Panc1 (cell line): ENCODE measurements at regions not wholly inside any gene's neighbourhood (a gene's known extent, or its start where the extent isn't known, plus 50 kb on each side); places are given as distances from the start of the nearest gene placed in this dataset.

Experiments
- ATAC-seq: fragments of 200-7000 bp; cut with Tn5 transposase; 2 replicates; pipeline ENCODE4 v1.9.1; 2020; ENCODE audit warnings: mild to moderate bottlenecking, moderate library complexity
- BruUV-seq: library from RNA; stranded (reverse); fragments of 400-500 nt; replicated peaks from 2 replicates; lab custom pipeline; 2021; lab: Mats Ljungman, UMichigan
- CTCF ChIA-PET: fragments of 300-600 bp; sonication (Branson Sonifier 250); formaldehyde crosslinking; loops from one replicate; lab custom pipeline; 2022; ENCODE audit warnings: antibody characterized with exemption; lab: Charles Lee
- POLR2A ChIA-PET: fragments of 300-600 bp; sonication (Branson Sonifier 250); formaldehyde crosslinking; loops from one replicate; lab custom pipeline; 2022; ENCODE audit warnings: antibody characterized with exemption; lab: Charles Lee
- DNase-seq: peaks from one replicate; pipeline ENCODE4 v3.0.0-alpha.2; 2010; ENCODE audit warnings: low read depth, low spot score
- H3K27ac ChIP-seq: 2 replicates; pipeline ENCODE4 v1.5.1; 2011; ENCODE audit warnings: mild to moderate bottlenecking, low read length, inconsistent platforms
- H3K27me3 ChIP-seq: fragments of 200-500 bp; sonication (Bioruptor generic); 2 replicates; pipeline ENCODE4 v1.6.0; 2014; ENCODE audit warnings: low read length, inconsistent platforms; ENCODE audit not compliant: control insufficient read depth, insufficient read depth
- H3K36me3 ChIP-seq: fragments of 200-500 bp; sonication (Bioruptor generic); 2 replicates; pipeline ENCODE4 v1.5.1; 2014; ENCODE audit warnings: inconsistent platforms, mild to moderate bottlenecking, low read length, moderate library complexity; ENCODE audit not compliant: control insufficient read depth, insufficient read depth
- H3K4me1 ChIP-seq: 2 replicates; pipeline ENCODE4 v1.5.1; 2011; ENCODE audit warnings: inconsistent platforms, mild to moderate bottlenecking, low read length, moderate library complexity; ENCODE audit not compliant: control insufficient read depth, insufficient read depth
- H3K4me3 ChIP-seq, 2 experiments: 2 replicates each; pipeline ENCODE4 v1.5.1; 2011 to 2012; ENCODE audit warnings: low read depth in 2 of 2, low read length in 2 of 2, mild to moderate bottlenecking in 2 of 2, inconsistent platforms in 1 of 2, moderate library complexity in 1 of 2
- H3K9me3 ChIP-seq: fragments of 200-500 bp; sonication (Bioruptor generic); 2 replicates; pipeline ENCODE4 v1.5.1; 2014; ENCODE audit warnings: low read depth, mild to moderate bottlenecking, inconsistent platforms, low read length, moderate library complexity; ENCODE audit not compliant: control insufficient read depth, insufficient read depth
- POLR2AphosphoS5 ChIP-seq: IDR thresholded peaks from 2 replicates; pipeline ENCODE4 v1.6.1; 2012; ENCODE audit warnings: mild to moderate bottlenecking, low read depth, low read length, moderate library complexity
- SIN3A ChIP-seq: IDR thresholded peaks from 2 replicates; pipeline ENCODE4 v1.6.1; 2012; ENCODE audit warnings: low read depth, mild to moderate bottlenecking, low read length, moderate library complexity, borderline replicate concordance; ENCODE audit not compliant: insufficient read depth
- TCF7L2 ChIP-seq: IDR thresholded peaks from 2 replicates; pipeline ENCODE4 v1.6.1; 2011; ENCODE audit warnings: mild to moderate bottlenecking, low read depth, low read length, inconsistent platforms
- in situ Hi-C: cut with HindIII; loops from 2 replicates; pipeline ENCODE4 v1.10.0; 2016; ENCODE audit warnings: low sequenced_read_pairs, low pct_unique_long_range_greater_than_20kb
- intact Hi-C: fragments of 100-400 bp; cut with micrococcal nuclease; formaldehyde crosslinking; loops from one replicate; pipeline ENCODE4 v1.10.0; 2022; ENCODE audit not compliant: unreplicated experiment
- TF ChIP-seq, protein P1 (sequence below): fragments of 450-650 bp; IDR thresholded peaks from 2 replicates; pipeline ENCODE4 v1.5.1; 2017; ENCODE audit warnings: mild to moderate bottlenecking
- TF ChIP-seq, protein P2 (sequence below), 2 experiments: IDR thresholded peaks; 2 replicates each; pipeline ENCODE4 v1.6.1; 2011 to 2012; ENCODE audit warnings: low read depth in 2 of 2, control low read depth in 1 of 2, low read length in 1 of 2, mild to moderate bottlenecking in 1 of 2, moderate library complexity in 1 of 2; ENCODE audit not compliant: insufficient read depth in 1 of 2

DNA sequence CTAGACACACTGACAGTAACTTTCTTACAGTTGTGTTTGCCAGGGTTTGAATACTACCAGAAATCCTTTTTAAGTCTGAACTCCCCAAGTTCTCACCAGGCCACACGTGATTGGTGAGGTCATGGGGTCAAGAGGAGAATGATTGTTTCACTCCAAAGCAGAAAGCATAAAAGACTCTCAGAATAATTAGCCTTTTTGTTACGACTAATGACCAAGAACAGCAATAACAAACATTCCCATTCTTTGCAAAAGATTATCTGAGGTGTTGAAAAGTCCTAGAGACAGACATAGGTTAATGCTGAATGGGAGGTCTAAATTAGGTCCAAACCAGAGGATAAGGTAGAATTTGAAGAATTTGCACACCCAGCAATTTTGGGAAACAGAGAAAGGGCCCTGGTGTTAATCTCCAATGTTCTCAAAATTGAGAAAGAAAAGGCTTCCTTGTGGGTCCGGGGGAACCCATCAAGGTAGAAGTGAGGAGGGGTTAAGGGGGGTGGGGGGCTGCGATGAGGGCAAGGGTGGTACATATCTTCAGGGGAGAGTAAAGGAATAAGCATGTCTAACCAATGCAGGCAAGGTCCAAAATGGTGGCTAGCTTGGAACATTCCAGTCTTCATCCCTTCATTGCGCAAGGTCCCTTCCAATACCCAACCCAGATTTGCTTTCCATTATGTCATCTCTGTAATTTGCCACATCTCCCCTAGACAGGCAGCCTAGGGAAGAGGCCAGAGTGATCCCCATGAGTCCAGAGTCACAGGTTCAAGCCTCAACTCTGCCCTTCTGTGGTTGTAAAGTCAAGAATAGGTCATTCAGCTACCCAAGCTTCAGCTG is 74.6 kb upstream of the NFIA start:
- intact Hi-C loops = no loop called here
- H3K9me3 ChIP-seq = no peaks in the 10 kb centered on the region
- no peaks in the 10 kb centered on the region for H3K4me1 ChIP-seq
- peaks cover 12% of the 10 kb centered on the region for H3K27me3 ChIP-seq
- TF ChIP-seq, protein P1, sequence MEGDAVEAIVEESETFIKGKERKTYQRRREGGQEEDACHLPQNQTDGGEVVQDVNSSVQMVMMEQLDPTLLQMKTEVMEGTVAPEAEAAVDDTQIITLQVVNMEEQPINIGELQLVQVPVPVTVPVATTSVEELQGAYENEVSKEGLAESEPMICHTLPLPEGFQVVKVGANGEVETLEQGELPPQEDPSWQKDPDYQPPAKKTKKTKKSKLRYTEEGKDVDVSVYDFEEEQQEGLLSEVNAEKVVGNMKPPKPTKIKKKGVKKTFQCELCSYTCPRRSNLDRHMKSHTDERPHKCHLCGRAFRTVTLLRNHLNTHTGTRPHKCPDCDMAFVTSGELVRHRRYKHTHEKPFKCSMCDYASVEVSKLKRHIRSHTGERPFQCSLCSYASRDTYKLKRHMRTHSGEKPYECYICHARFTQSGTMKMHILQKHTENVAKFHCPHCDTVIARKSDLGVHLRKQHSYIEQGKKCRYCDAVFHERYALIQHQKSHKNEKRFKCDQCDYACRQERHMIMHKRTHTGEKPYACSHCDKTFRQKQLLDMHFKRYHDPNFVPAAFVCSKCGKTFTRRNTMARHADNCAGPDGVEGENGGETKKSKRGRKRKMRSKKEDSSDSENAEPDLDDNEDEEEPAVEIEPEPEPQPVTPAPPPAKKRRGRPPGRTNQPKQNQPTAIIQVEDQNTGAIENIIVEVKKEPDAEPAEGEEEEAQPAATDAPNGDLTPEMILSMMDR = no peak
- no peak for TF ChIP-seq TCF7L2
- TF ChIP-seq, protein P2, sequence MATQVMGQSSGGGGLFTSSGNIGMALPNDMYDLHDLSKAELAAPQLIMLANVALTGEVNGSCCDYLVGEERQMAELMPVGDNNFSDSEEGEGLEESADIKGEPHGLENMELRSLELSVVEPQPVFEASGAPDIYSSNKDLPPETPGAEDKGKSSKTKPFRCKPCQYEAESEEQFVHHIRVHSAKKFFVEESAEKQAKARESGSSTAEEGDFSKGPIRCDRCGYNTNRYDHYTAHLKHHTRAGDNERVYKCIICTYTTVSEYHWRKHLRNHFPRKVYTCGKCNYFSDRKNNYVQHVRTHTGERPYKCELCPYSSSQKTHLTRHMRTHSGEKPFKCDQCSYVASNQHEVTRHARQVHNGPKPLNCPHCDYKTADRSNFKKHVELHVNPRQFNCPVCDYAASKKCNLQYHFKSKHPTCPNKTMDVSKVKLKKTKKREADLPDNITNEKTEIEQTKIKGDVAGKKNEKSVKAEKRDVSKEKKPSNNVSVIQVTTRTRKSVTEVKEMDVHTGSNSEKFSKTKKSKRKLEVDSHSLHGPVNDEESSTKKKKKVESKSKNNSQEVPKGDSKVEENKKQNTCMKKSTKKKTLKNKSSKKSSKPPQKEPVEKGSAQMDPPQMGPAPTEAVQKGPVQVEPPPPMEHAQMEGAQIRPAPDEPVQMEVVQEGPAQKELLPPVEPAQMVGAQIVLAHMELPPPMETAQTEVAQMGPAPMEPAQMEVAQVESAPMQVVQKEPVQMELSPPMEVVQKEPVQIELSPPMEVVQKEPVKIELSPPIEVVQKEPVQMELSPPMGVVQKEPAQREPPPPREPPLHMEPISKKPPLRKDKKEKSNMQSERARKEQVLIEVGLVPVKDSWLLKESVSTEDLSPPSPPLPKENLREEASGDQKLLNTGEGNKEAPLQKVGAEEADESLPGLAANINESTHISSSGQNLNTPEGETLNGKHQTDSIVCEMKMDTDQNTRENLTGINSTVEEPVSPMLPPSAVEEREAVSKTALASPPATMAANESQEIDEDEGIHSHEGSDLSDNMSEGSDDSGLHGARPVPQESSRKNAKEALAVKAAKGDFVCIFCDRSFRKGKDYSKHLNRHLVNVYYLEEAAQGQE (IDR thresholded peaks at IDR 0.05; ENCODE audit: insufficient read depth in 1 of 2, low read depth in 2 of 2, low read length in 1 of 2) = no peak
- no peak for TF ChIP-seq SIN3A
- TF ChIP-seq POLR2AphosphoS5 = no peak
- no peaks in the 10 kb centered on the region for H3K36me3 ChIP-seq
- BruUV-seq = no TSS peak
- ChIA-PET CTCF (no interaction called here), POLR2A (no interaction called here)
- in situ Hi-C loops = no loop called here
- no peak overlapping the region for H3K4me3 ChIP-seq
- DNase-seq (no peak), ATAC-seq (no peak)
- no peak overlapping the region for H3K27ac ChIP-seq

DNA sequence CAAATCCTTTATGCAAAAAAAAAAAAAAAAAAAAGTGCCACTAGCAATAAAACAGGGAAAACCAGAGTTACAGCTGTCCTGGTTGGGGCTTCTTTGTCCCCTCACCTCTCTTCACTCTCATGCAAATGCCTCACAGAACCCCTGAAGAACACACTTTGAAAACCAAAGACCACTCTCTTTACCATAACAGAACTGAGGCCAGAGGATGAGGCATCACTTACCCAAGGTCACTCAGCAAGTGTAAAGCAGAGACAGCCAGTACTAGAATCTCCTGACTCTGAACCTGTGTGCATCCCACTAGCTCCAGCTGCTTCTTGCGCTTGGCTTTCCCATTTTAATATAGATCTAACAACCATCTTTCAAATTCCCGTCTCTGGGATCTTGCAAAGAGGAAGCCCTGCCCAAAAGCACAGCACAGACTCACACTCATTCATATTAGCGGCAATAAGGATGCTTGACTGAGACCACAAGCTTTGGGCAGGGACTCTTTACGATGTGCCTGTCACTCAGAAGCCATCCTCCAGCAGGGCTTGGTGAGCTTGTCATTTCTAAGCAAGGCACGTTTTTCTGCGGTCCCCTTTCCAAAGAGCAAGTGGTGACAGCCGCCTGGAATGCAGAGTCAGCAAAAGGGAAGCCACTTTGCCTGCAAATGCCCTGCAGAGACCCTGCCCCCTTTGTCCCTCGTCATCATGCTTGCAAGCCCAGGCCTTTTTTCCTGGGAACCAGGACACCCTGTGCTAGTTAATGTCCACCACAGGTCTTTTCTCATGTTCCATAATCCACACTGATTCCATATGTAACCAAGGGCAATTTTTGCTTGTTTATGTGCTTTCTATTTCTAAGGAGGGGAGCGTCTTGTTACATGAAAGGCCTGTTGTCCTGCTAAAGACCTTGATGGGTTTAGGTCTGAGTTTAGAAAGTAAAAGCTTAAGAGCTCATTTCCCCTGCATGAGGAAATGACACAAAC is 76.5 kb upstream of the NFIA start:
- no peaks in the 10 kb centered on the region for H3K9me3 ChIP-seq
- ChIA-PET CTCF (interaction anchor here (0.6 kb wide), 1 partner anchor 23 kb away, joined by 3 read pairs; no protein-coding TSS in a partner anchor), POLR2A (no interaction called here)
- ATAC-seq = no peak
- no peak for TF ChIP-seq TCF7L2
- DNase-seq = no peak
- intact Hi-C loops = no loop called here
- H3K4me3 ChIP-seq = no peak overlapping the region
- no peak overlapping the region for H3K27ac ChIP-seq
- no peaks in the 10 kb centered on the region for H3K36me3 ChIP-seq
- in situ Hi-C loops = no loop called here
- no peaks in the 10 kb centered on the region for H3K4me1 ChIP-seq
- H3K27me3 ChIP-seq = peaks cover 7% of the 10 kb centered on the region
- BruUV-seq = no TSS peak
